ENCODE measurements at regions not wholly inside any gene's neighbourhood (a gene's known extent, or its start where the extent isn't known, plus 50 kb on each side); places are given as distances from the start of the nearest gene placed in this dataset.

DNA sequence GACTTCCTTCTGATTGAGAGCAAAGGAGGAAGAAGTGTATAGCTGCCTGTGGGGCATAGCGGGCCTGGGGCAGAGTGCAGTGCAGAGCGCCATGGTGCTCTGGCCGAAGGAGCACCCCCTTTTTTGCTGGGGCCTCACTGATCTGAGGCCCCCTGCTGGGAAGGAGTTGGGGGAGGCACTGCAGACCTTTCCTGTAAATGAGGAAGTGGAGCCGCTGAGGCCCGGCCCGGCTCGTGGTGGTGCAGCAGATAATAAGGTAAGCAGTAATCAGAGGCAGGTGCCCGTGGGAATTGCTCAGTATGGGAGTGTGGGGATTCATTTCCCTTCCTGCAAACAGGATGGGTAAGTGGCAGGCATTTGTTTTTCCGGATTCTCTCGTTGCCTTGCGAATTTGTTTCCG is 373.7 kb upstream of the MKI67 start:
- no peak for DNase-seq

- no peak for DNase-seq
Observed at GRCh38 chr10:128500642-128501041, 374.4 kb upstream of the MKI67 start.

GRCh38 chr10:128505346-128505745 is 379.1 kb upstream of the MKI67 start:
- no peak for DNase-seq

DNA sequence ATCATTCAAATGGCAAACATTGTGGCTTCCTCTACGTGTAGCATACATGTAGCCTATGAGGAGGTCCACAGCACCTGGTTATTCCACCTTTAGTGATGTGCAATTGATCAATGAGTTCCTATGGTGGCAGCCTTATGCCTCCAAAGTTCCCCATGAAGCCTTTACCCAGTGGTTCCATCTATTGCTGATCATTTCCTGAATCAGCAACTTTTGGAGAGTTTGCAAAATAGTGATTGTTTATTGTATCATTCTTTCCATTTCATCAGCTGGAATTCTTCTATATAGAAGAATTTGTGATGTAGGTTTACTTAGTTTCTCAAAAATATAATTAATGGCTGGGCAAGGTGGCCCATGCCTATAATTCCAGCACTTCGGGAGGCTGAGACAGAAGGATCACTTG is 380.2 kb upstream of the MKI67 start:
- no peak for DNase-seq

- DNase-seq: no peak
Observed at GRCh38 chr10:128507066-128507465, 380.8 kb upstream of the MKI67 start.

DNA sequence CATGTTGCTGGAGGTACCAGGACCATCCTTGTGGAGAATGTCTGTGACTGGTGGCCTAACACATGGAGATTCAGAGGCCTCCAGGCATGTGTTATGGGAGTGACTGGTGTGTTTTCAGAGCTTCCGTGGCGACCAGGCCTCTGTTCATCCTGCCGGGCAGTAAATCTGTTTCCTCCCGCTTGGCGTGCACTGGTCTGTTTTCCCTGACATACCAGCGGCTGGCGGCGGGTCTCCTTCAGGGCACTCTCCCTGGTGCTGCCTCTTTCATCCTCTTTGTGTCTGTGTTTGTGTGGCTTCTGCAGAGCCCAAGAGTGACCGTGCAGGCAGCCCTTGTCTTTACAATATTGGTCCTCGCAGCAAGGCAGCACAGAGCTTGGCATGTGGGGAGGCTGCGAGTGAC is 385.1 kb upstream of the MKI67 start:
- no peak for DNase-seq

GRCh38 chr10:128512767-128513166 is 386.5 kb upstream of the MKI67 start:
- no peak for DNase-seq

DNA sequence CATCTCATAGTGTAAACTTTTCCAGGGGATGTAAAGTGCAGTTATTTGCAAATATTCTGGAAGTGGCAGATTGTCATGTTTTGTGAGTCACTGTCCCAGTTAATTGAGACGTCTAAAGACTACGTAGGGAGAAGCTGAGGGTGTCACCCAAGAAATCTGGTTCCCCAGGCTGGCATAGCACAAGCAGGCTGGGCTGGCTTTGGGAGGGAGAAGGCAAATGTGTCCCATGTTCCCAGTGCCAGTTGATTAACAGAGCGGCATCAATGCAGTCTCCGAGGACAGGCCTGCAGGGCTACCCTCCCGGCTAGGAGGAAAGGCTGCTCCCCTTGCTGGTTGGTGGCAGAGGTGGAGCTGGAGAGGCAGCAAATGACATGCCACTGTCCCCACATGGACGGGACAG is 388.3 kb upstream of the MKI67 start:
- no peak for DNase-seq

GRCh38 chr10:128516180-128516579 is 390.0 kb upstream of the MKI67 start:
- no peak for DNase-seq

- no peak for DNase-seq
Observed at GRCh38 chr10:128517167-128517566, 390.9 kb upstream of the MKI67 start.

DNA sequence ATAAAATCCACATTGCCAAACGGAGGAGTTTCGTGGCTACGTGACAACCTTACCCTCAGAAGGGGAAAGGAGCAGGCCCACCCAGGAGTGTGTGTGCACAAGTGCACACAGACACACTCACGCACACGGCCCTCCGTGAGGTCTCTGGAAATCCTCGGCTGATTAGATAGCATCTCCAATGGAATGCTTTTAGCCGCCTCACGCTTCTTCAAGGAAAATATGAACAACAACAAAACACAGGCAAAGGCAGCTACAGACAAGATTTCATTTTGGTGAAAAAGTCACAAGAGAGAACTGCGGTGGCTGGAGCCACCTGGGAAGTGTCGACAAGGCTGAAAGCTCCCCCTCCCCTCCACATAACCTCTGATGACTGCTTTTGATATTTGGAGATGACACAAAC is 391.8 kb upstream of the MKI67 start:
- no peak for DNase-seq

DNA sequence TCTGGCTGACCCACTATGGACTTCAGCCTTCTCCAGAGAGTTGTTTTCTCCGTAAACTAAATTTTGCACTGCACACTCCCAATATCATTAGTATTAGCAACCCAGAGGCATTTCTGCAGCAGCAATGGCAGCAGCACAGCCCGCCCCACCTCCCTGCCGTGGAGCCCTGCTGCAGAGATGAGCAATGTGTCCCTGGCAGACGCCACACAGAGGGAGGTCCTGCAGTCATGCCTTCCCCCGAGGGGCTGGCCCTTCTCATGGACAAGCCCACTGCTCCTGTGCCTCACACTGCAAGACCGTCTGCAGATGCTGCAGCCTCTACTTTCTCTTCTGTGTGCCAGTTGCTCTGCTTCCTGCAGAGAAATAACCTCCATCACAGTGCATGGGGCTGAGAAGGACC is 393.4 kb upstream of the MKI67 start:
- DNase-seq: no peak

- DNase-seq: no peak
Observed at GRCh38 chr10:128520211-128520815, 394.1 kb upstream of the MKI67 start.

- DNase-seq: no peak
Observed at GRCh38 chr10:128522551-128523308, 396.5 kb upstream of the MKI67 start.

DNA sequence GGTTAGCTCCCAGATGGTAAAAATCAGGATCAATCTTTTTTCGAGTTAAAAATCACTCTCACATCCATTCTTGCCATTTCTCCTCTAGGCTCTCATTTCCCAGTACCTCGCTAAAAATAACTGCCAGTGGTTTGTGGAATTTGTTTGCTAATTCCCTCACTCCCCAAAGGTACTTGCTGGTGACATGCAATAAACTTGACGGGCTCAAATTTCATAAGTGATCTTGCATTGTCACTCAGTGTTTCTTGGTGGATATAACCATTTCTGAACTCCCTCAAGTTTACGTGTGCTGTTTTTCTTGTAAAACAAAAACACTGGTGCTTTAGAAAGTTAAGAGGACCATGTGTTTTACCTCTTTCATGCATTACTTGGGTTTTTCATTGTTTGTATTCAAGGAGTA is 399.2 kb upstream of the MKI67 start:
- no peak for DNase-seq

- no peak for DNase-seq
Observed at GRCh38 chr10:128525936-128526335, 399.7 kb upstream of the MKI67 start.

DNA sequence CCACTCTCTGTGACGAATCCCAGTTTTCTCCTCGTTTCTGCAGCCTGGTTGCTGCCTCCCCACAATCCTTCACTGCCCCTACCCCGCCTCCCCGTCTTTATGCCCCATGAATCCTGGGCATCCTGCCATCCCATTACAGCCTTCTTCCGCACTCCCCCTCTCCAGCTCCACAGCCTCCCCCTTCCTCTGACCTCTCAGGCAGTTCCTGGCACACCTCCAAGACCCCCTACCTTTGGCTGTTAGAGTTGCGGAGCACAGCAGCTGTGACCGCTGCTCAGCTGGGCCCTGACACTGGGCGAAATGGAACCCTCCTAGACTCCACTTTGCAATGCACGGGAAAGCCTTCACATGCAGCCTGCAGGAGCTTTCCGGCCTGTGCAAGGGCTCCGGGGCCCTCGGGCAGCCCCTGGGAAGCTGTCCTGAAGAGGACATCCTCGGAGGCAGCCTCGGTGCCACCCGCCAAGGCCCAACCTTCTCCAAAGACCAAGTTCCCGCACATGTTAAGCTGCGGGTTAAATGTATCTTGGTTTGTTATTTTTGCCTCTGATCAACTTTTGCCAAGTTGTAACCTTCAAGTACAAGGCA is 400.7 kb upstream of the MKI67 start:
- DNase-seq: no peak

DNA sequence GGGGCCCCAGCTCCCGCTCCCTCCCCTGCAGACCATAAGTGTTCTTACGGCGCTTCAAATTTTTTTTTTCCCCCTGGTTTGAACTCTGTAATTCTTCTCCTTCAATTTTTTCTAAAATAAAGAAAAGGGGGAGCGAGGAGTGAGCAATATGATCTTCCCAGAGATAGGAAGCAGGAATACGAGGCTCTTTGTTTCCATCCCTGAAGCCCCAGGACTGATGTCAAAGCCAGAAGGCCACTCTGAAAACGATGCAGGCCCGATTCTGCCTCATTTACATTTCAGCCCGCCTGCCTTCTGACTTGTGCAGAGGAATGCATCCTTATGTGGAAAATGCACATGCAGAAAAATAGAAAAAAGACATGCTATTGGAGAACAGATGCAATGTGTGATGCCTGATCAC is 401.5 kb upstream of the MKI67 start:
- no peak for DNase-seq

GRCh38 chr10:128528167-128528566 is 401.9 kb upstream of the MKI67 start:
- DNase-seq: no peak

- no peak for DNase-seq
Observed at GRCh38 chr10:128528781-128529180, 402.6 kb upstream of the MKI67 start.

GRCh38 chr10:128529225-128529624 is 403.0 kb upstream of the MKI67 start:
- DNase-seq: no peak

- DNase-seq: no peak
Observed at GRCh38 chr10:128530301-128530700, 404.1 kb upstream of the MKI67 start.

DNA sequence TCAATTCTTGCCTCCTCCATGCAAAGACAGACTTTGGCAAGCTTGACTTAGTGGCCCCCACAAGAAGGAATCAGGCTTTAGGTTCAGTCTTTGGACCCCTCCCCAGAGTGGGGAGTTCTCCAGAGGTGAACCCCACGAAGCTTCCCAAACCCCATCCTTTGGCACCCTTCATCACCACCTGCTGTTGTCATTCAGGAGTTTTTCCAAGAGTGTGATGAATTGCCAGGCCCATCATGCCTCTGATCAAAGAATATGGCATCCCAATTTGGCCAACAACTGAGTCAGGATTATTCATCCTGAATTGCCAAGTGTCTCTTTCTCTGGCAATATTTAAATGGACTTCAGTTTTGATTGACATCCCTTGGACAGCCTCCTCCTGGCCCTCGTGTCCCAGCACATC is 404.7 kb upstream of the MKI67 start:
- DNase-seq: no peak

DNA sequence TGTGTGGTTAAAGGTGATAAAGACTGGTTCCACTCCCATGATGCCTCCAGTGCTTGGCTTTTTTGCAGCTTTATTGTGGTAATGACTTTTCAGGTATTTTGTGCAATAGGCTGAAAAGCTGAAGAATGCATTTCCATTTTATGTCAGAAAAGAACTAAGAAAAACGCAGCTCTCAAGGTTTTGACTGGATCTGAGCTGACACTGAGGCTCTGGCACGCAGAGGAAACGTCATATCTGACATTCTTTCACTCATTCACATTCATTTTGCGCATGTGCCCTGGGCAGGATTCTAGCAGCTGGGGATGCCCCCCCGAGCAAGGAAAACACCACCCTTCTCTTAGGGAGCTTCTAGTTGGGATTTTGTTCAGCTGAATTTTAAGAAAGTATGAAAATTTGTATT is 408.5 kb upstream of the MKI67 start:
- no peak for DNase-seq

- DNase-seq: no peak
Observed at GRCh38 chr10:128536259-128536658, 410.0 kb upstream of the MKI67 start.

Measured in GOT3 (cell line).